ENCODE measurements at regions not wholly inside any gene's neighbourhood (a gene's known extent, or its start where the extent isn't known, plus 50 kb on each side); places are given as distances from the start of the nearest gene placed in this dataset.

DNA sequence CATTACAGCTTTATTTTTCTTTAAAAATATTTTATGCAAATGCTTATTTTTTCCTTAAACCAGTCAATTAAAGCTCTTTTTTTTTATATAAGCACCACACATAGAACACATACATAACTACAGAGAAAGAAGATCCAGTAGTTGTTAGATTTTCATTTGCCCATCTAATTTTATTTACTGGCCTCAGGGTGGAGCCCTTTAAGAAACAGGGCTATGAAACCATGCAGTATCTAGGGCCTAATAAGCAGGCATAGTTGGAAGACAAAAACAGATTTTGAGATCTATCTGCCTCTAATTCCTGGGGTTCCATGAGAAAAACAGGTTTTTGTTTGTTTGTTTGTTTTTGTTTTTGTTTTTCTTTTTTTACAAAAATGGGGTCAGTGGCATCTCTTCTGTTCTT, 120.6 kb downstream of the BCHE start:
- TF ChIP-seq, protein P1, sequence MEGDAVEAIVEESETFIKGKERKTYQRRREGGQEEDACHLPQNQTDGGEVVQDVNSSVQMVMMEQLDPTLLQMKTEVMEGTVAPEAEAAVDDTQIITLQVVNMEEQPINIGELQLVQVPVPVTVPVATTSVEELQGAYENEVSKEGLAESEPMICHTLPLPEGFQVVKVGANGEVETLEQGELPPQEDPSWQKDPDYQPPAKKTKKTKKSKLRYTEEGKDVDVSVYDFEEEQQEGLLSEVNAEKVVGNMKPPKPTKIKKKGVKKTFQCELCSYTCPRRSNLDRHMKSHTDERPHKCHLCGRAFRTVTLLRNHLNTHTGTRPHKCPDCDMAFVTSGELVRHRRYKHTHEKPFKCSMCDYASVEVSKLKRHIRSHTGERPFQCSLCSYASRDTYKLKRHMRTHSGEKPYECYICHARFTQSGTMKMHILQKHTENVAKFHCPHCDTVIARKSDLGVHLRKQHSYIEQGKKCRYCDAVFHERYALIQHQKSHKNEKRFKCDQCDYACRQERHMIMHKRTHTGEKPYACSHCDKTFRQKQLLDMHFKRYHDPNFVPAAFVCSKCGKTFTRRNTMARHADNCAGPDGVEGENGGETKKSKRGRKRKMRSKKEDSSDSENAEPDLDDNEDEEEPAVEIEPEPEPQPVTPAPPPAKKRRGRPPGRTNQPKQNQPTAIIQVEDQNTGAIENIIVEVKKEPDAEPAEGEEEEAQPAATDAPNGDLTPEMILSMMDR (IDR thresholded peaks at IDR 0.05) = no peak
- no peak for TF ChIP-seq POLR2A (IDR thresholded peaks at IDR 0.05)
